ENCODE measurements at regions not wholly inside any gene's neighbourhood (a gene's known extent, or its start where the extent isn't known, plus 50 kb on each side); places are given as distances from the start of the nearest gene placed in this dataset.

DNA sequence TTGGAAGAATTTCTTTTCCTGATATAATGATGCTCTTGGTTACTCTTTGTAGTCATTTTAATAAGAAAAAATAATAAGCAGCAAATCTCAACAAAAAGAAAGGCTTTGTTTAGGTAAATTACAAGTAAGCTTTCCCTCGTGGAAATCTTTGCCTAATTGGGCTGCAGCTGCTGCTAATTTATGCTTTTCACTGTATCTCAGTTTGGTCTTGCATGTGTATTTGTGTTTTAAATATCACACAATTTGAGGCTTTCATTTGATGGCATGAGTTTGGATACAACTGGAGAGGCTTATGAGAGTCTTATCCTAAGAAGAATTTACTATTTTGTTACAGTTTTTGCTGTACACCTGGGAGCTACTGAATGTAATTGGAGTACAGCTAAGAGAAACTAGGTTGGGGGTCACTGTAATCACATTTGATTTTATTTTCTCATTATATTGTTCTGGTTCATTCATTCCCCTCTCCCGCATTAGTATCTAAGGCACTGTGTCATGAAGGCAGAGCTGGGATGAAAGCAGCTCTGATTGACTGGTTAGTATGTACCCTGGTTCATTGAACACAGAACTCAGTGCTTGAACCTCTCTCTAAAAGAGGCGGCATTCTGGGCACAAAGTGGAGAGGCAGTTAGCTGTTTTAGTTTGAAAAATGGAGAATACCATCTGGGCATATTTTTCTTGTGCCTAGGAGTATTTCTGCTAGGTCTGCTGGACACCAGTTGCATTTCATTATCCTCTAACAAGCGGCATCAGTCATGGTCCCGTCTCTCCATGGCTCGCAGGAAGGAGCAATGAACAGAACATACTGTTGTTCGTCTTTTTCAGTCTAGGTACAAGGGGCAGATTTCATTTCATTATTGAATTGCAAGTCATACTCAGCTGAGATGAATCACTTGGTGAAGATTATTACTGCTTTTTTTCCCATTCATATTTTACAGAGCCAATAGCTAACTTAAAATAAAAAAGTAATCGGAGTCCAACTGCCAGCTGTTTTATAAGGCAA lies 118.0 kb upstream of the TMEM260 start:
- TF ChIP-seq FOS (IDR thresholded peaks at IDR 0.05; ENCODE audit: low read depth, low read length), result no peak
- TF ChIP-seq, protein P1, sequence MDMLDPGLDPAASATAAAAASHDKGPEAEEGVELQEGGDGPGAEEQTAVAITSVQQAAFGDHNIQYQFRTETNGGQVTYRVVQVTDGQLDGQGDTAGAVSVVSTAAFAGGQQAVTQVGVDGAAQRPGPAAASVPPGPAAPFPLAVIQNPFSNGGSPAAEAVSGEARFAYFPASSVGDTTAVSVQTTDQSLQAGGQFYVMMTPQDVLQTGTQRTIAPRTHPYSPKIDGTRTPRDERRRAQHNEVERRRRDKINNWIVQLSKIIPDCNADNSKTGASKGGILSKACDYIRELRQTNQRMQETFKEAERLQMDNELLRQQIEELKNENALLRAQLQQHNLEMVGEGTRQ (IDR thresholded peaks at IDR 0.05; ENCODE audit: low read depth, low read length), result no peak
- no peak for TF ChIP-seq RAD21 (IDR thresholded peaks at IDR 0.05; ENCODE audit: low read length)
- TF ChIP-seq MAZ (IDR thresholded peaks at IDR 0.05; ENCODE audit: borderline replicate concordance, low read depth, low read length), result no peak
- Histone ChIP-seq H3K79me1 (ENCODE audit: low read depth in 1 of 2, low read length in 2 of 2) (no peaks in the 10 kb centered on the region), H3K27ac (ENCODE audit: insufficient read depth, low read length) (no peak overlapping the region), H3K4me3 (ENCODE audit: insufficient read depth, low read depth, low read length) (no peak overlapping the region), H3K56ac (ENCODE audit: extremely low read depth, insufficient read depth, low read length) (no peak overlapping the region), H4K8ac (ENCODE audit: low read depth in 2 of 2, low read length in 2 of 2) (no peak overlapping the region), H2BK15ac (ENCODE audit: low read depth, low read length) (no peak overlapping the region), H2BK5ac (ENCODE audit: low read depth, low read length, poor library complexity, severe bottlenecking) (no peak overlapping the region), H3K23ac (ENCODE audit: low read depth, low read length) (no peak overlapping the region), H2AK5ac (ENCODE audit: low read depth, low read length) (no peak overlapping the region), H4K5ac (ENCODE audit: low read depth, low read length) (no peak overlapping the region), H3K4me2 (ENCODE audit: low read depth, low read length) (no peak overlapping the region), H3K18ac (ENCODE audit: low read depth, low read length) (no peak overlapping the region), H3K4me1 (ENCODE audit: control insufficient read depth, insufficient read depth, low read length) (no peaks in the 10 kb centered on the region), H2AK9ac (replicated peaks; ENCODE audit: low read depth, low read length, poor library complexity) (no peak overlapping the region), H4K20me1 (ENCODE audit: insufficient read depth, low read length) (no peaks in the 10 kb centered on the region), H3K36me3 (ENCODE audit: control insufficient read depth, insufficient read depth, low read length) (no peaks in the 10 kb centered on the region), H2BK120ac (ENCODE audit: low read depth, low read length) (no peak overlapping the region), H2AFZ (replicated peaks; ENCODE audit: low read length, poor library complexity) (no peak overlapping the region), H4K91ac (ENCODE audit: insufficient read depth, low read depth, low read length) (no peak overlapping the region), H3K9ac (ENCODE audit: low read depth, low read length) (no peak overlapping the region), H3K27me3 (ENCODE audit: control insufficient read depth, insufficient read depth, low read length) (peaks cover 14% of the 10 kb centered on the region), H3K4ac (ENCODE audit: low read depth, low read length) (no peak overlapping the region), H3K9me1 (ENCODE audit: insufficient read depth, low read length) (no peaks in the 10 kb centered on the region), H3K9me3 (ENCODE audit: control insufficient read depth, insufficient read depth, low read length) (no peaks in the 10 kb centered on the region), H2BK20ac (ENCODE audit: low read depth, low read length) (no peak overlapping the region), H3K14ac (replicated peaks; ENCODE audit: low read depth, low read length) (no peak overlapping the region)
- no peak for ATAC-seq (ENCODE audit: low read depth)
- no TSS peak for BruUV-seq (replicated peaks)
- ChIA-PET POLR2A (ENCODE audit: unreplicated experiment) (interaction anchor here (1.1 kb wide), 1 partner anchor 71 kb away, joined by 4 read pairs; no protein-coding TSS in a partner anchor), CTCF (interaction anchor here (0.6 kb wide), 1 partner anchor 728 kb away, joined by 3 read pairs; no protein-coding TSS in a partner anchor)
- no peak for DNase-seq
- no CpG with 5 or more reads among the region's 8 CpGs for WGBS, 2 experiments (ENCODE audit: extremely low coverage in 2 of 2, insufficient read length in 1 of 2)
- in situ Hi-C loops (cut with MboI; ENCODE audit: low sequenced_read_pairs), result no loop called here
- intact Hi-C loops (cut with micrococcal nuclease), result no loop called here
- dilution Hi-C loops (cut with HindIII; ENCODE audit: low sequenced_read_pairs, unreplicated experiment), result no loop called here
